PC-9 (cell line): ENCODE measurements at regions not wholly inside any gene's neighbourhood (a gene's known extent, or its start where the extent isn't known, plus 50 kb on each side); places are given as distances from the start of the nearest gene placed in this dataset.

Experiments
- EZH2 ChIP-seq: fragments of 200-600 bp; sonication (generic); IDR thresholded peaks from 2 replicates; pipeline ENCODE4 v1.8.0; 2017; ENCODE audit warnings: antibody characterized with exemption, low read depth
- TF ChIP-seq, protein P1 (sequence below): fragments of 200-600 bp; sonication (generic); conservative IDR thresholded peaks from 2 replicates; pipeline ENCODE4 v1.6.1; 2017; ENCODE audit warnings: mixed run types, antibody characterized with exemption, mild to moderate bottlenecking, moderate library complexity

DNA sequence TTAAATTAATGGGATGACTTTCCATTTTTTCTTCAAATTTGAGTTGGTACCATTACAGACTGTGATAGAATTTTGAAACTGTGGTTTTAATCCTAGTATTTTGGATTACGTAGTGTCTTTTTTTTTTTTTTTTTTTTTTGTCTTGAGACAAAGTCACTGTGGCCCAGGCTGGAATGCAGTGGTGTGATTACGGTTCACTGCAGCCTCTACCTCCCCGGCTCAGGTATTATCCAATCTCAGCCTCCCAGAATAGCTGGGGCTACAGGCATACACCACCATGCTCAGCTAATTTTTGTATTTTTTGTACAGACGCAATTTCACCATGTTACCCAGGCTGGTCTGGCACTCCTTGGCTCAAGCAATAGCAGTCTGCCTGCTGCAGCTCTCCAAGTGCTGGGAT lies 87.1 kb downstream of the SOX4 start:
- TF ChIP-seq, protein P1, sequence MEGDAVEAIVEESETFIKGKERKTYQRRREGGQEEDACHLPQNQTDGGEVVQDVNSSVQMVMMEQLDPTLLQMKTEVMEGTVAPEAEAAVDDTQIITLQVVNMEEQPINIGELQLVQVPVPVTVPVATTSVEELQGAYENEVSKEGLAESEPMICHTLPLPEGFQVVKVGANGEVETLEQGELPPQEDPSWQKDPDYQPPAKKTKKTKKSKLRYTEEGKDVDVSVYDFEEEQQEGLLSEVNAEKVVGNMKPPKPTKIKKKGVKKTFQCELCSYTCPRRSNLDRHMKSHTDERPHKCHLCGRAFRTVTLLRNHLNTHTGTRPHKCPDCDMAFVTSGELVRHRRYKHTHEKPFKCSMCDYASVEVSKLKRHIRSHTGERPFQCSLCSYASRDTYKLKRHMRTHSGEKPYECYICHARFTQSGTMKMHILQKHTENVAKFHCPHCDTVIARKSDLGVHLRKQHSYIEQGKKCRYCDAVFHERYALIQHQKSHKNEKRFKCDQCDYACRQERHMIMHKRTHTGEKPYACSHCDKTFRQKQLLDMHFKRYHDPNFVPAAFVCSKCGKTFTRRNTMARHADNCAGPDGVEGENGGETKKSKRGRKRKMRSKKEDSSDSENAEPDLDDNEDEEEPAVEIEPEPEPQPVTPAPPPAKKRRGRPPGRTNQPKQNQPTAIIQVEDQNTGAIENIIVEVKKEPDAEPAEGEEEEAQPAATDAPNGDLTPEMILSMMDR, result no peak
- TF ChIP-seq EZH2, result no peak
